H1 (cell line): ENCODE measurements at regions not wholly inside any gene's neighbourhood (a gene's known extent, or its start where the extent isn't known, plus 50 kb on each side); places are given as distances from the start of the nearest gene placed in this dataset.

Source experiments
- CBX5 ChIP-seq: fragments of 300-800, 300-1000 bp; sonication (generic); IDR thresholded peaks from 2 replicates; pipeline ENCODE4 v1.7.1; 2016; ENCODE audit warnings: antibody characterized with exemption, low read length, low read depth
- CTCF ChIP-seq, 3 experiments: IDR thresholded peaks; 1 replicate in 2 of 3; 2 replicates in 1 of 3; pipeline versions ENCODE4 v1.5.1 to v1.6.1; 2011; ENCODE audit warnings: low read length in 3 of 3, mild to moderate bottlenecking in 3 of 3, inconsistent platforms in 2 of 3, low read depth in 1 of 3, moderate library complexity in 1 of 3; ENCODE audit not compliant: insufficient read depth in 1 of 3; ENCODE audit errors: control extremely low read depth in 1 of 3
- RFX5 ChIP-seq: IDR thresholded peaks from 2 replicates; pipeline ENCODE4 v1.6.1; 2011; ENCODE audit warnings: low read depth, low read length, improper control_type of control experiment, borderline replicate concordance
- TF ChIP-seq, protein P1 (sequence below): fragments of 300-600 bp; sonication (generic); IDR thresholded peaks from 2 replicates; pipeline ENCODE4 v1.7.1; 2012; ENCODE audit warnings: low read length, moderate library complexity, mild to moderate bottlenecking, inconsistent platforms; ENCODE audit not compliant: insufficient replicate concordance

GRCh38 chr5:108669462-108669861, 78.2 kb upstream of the FER start (continued):
- TF ChIP-seq, protein P1, sequence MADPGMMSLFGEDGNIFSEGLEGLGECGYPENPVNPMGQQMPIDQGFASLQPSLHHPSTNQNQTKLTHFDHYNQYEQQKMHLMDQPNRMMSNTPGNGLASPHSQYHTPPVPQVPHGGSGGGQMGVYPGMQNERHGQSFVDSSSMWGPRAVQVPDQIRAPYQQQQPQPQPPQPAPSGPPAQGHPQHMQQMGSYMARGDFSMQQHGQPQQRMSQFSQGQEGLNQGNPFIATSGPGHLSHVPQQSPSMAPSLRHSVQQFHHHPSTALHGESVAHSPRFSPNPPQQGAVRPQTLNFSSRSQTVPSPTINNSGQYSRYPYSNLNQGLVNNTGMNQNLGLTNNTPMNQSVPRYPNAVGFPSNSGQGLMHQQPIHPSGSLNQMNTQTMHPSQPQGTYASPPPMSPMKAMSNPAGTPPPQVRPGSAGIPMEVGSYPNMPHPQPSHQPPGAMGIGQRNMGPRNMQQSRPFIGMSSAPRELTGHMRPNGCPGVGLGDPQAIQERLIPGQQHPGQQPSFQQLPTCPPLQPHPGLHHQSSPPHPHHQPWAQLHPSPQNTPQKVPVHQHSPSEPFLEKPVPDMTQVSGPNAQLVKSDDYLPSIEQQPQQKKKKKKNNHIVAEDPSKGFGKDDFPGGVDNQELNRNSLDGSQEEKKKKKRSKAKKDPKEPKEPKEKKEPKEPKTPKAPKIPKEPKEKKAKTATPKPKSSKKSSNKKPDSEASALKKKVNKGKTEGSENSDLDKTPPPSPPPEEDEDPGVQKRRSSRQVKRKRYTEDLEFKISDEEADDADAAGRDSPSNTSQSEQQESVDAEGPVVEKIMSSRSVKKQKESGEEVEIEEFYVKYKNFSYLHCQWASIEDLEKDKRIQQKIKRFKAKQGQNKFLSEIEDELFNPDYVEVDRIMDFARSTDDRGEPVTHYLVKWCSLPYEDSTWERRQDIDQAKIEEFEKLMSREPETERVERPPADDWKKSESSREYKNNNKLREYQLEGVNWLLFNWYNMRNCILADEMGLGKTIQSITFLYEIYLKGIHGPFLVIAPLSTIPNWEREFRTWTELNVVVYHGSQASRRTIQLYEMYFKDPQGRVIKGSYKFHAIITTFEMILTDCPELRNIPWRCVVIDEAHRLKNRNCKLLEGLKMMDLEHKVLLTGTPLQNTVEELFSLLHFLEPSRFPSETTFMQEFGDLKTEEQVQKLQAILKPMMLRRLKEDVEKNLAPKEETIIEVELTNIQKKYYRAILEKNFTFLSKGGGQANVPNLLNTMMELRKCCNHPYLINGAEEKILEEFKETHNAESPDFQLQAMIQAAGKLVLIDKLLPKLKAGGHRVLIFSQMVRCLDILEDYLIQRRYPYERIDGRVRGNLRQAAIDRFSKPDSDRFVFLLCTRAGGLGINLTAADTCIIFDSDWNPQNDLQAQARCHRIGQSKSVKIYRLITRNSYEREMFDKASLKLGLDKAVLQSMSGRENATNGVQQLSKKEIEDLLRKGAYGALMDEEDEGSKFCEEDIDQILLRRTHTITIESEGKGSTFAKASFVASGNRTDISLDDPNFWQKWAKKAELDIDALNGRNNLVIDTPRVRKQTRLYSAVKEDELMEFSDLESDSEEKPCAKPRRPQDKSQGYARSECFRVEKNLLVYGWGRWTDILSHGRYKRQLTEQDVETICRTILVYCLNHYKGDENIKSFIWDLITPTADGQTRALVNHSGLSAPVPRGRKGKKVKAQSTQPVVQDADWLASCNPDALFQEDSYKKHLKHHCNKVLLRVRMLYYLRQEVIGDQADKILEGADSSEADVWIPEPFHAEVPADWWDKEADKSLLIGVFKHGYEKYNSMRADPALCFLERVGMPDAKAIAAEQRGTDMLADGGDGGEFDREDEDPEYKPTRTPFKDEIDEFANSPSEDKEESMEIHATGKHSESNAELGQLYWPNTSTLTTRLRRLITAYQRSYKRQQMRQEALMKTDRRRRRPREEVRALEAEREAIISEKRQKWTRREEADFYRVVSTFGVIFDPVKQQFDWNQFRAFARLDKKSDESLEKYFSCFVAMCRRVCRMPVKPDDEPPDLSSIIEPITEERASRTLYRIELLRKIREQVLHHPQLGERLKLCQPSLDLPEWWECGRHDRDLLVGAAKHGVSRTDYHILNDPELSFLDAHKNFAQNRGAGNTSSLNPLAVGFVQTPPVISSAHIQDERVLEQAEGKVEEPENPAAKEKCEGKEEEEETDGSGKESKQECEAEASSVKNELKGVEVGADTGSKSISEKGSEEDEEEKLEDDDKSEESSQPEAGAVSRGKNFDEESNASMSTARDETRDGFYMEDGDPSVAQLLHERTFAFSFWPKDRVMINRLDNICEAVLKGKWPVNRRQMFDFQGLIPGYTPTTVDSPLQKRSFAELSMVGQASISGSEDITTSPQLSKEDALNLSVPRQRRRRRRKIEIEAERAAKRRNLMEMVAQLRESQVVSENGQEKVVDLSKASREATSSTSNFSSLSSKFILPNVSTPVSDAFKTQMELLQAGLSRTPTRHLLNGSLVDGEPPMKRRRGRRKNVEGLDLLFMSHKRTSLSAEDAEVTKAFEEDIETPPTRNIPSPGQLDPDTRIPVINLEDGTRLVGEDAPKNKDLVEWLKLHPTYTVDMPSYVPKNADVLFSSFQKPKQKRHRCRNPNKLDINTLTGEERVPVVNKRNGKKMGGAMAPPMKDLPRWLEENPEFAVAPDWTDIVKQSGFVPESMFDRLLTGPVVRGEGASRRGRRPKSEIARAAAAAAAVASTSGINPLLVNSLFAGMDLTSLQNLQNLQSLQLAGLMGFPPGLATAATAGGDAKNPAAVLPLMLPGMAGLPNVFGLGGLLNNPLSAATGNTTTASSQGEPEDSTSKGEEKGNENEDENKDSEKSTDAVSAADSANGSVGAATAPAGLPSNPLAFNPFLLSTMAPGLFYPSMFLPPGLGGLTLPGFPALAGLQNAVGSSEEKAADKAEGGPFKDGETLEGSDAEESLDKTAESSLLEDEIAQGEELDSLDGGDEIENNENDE = no peak
- TF ChIP-seq RFX5 (no peak), CBX5 (no peak), CTCF (IDR thresholded peaks at IDR 0.05; ENCODE audit: control extremely low read depth in 1 of 3, insufficient read depth in 1 of 3, low read depth in 1 of 3, low read length in 3 of 3) (no peak)
